GM21423 (cell line): ENCODE measurements at regions not wholly inside any gene's neighbourhood (a gene's known extent, or its start where the extent isn't known, plus 50 kb on each side); places are given as distances from the start of the nearest gene placed in this dataset.
A peak's percentile ranks its signal among the peaks of the same experiment; 100 is the strongest.
"Not testable (repeated sequence)": the region's sequence is repeated elsewhere in the genome, so short reads cannot be mapped to it uniquely, and the experiment has no call there.

ENCODE experiments used
- ATAC-seq: cut with Tn5 transposase; IDR thresholded peaks from one replicate; pipeline ENCODE4 v1.9.1; 2021; ENCODE audit warnings: mild to moderate bottlenecking, moderate library complexity; ENCODE audit not compliant: unreplicated experiment

DNA sequence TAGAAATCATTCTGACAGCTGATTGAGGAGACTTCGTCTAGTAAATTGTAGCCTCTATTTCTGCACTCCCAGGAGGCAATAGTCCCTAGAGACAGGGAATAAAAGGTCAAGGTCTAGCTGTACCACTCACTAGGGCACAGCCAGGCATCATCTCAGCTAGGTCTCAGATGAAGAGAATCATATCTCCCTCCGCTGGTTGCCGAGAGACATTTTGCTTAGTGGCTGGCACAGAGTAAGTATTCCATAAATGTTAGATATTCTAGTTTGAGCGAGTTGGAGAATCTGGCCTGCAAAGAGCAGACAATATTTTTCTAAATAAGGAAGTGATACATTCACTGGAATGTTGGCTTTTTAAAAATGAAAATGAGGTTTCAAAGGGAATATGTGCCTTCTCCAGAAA, 180.4 kb upstream of the ACTBL2 start:
- no peak for ATAC-seq

DNA sequence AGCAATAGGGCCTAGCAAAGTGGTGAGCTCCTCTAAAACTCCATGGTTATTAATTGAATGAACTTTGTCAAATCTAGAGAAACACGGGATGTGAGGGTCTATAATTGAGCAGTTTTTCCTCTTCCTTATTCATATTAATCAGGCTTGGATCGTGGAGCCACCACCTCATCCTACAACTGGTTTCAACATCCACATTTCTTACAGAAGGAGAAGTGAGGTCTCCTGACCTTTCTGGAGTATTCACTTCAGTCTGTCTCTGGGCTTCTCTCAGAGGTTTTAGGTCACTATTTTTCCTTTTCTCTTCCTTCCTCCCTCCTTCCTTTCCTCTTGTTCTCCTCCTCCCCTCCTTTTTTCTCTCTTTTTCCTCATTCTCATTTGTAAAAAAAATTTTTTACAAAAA, 177.3 kb upstream of the ACTBL2 start:
- ATAC-seq = no peak

GRCh38 chr5:57658018-57658417, 175.4 kb upstream of the ACTBL2 start:
- ATAC-seq = no peak

- no peak for ATAC-seq
These were observed 172.6 kb upstream of the ACTBL2 start for GRCh38 chr5:57655228-57655627.

GRCh38 chr5:57653636-57654290, 171.2 kb upstream of the ACTBL2 start:
- ATAC-seq = no peak

- ATAC-seq = no peak
These were observed 168.5 kb upstream of the ACTBL2 start for GRCh38 chr5:57651127-57651526.

DNA sequence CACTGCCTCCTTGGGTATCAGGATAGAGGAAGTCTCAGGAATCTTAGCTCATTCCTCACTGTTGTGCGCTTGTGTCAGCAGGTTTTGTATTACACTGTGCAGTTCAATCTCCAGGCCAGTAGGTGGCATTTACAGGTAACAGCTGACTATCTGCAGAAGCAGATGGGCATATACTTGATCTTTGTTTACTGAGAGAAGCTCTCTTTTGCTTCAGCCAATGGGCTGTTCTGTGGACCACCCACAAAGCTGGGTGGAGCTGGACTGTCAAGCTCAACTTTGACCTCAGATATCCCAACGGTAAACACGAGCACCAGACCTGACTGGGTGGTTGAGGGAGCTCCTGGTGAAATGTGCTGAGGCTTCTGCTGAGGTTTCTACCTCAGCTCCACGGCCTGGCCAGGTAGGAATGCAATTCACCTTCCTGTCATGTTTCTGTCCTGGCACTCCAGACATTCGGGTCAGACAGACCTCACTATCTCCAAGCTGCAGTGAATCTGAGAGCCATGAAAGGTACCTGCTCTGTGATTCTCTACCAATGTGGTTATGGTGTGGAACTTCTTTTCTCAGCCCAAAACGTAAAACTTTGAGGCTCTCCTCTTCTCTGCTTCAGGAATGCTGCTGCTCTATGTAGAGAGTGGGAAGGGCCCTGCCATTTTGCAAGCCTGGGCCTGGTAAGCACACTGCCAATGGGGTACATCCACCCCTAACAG, 167.9 kb upstream of the ACTBL2 start:
- peak; percentile 92 for ATAC-seq

DNA sequence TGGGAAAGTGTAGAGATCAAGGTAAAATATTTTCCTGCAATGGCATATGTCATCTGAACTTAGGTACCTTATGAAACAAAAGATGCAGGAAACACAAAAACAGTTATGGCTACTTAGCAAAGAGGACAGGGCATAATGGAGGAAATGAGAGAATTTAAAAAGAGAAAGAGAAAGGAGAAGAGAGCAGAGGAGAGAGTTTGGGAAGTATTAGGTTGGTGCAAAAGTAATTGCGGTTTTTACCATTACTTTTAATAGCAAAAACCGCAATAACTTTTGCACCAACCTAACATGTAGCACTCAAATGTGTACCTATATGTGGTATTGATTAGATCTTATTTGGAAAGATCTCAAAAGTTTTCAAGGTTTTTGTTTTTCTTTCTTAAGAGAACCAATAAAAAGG, 160.1 kb upstream of the ACTBL2 start:
- ATAC-seq = no peak

- no peak for ATAC-seq
These were observed 159.5 kb upstream of the ACTBL2 start for GRCh38 chr5:57642066-57642465.

GRCh38 chr5:57635146-57635777, 152.7 kb upstream of the ACTBL2 start:
- no peak for ATAC-seq

- ATAC-seq = no peak
These were observed 150.3 kb upstream of the ACTBL2 start for GRCh38 chr5:57632937-57633336.

- not testable (repeated sequence) for ATAC-seq
These were observed 148.5 kb upstream of the ACTBL2 start for GRCh38 chr5:57631139-57631538.

DNA sequence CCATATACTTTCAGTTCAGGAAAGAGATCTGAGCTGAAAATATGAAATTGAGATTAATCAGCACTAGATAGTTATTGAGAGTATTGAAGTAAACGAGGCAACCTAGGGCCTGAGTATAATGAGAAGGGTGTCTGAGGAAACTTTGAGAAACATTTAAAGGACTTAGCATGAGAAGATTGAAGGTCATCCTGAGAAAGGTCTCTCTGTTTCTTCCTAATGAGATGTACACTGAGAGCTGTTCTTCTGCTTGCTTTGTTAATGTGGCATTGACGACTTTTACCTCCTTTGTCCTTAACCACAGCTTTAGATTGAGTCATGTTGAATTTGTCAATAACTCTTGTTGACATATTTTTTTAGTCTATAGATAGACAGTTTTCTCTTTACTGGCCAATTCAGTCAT, 145.1 kb upstream of the ACTBL2 start:
- ATAC-seq = no peak

GRCh38 chr5:57626703-57627102, 144.1 kb upstream of the ACTBL2 start:
- ATAC-seq = no peak

DNA sequence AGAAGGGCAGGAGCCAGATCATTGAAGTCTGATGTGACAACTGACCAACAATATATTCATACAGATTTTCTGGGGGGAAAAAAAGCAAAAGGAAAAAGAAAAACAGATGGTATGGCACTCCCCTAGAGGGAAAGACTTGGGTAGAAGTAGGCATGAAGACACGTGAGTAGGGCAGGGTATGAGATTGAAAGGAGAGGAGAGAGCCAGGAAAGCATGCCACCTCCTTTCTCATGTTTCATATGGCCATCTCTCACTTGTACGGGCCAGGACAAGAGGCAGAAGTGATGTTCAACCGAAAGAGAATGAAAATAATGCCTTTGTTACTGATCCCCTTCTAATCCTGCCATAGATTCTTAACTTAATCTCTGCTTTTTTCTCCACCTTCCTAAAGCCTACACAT, 139.0 kb upstream of the ACTBL2 start:
- ATAC-seq = no peak

DNA sequence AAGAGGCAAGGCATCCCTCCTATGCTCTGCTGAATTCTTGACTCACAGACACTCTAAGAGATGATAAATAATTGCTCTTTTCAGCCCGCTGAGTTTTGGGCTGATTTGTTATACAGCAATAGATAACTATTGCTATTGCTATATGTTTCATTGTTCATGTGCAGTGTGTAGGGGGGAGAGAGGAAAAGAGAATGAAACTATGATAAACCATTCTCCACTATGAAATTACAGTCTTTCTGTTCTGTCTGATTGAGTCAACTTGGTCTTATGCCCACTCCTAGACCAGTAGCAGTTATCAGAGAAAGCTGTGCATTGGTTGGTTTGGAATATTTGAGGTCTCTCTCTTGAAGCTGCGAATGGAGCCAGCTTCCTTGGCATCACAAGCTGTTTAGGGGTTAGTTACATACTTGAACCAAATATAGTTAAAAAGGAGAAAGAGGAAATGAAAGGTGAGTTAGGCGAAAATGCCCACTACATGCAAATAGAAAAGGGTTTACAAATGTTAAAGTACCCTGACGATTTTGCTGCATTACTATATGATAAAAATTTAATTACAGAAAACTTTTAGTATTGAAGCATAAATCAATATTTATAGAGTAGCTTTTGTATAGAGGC, 136.3 kb upstream of the ACTBL2 start:
- no peak for ATAC-seq

DNA sequence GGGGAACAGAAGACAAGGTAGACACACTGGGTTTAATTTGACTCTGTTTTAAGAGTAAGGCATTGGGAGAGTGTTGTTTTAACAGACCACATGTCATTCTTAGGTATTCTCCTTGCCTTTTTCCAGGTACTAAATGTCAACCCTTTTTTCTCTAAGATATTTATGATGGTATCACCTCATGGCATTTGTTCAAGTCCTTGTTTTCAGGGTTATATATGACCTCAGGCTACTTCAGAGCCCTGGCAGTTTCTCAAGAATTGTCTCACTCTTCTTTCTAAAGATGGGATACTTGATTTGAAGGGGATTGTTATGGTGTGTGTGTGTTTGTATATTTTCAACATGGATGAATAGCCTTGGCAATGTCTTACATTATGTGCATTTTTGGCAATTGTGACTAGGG, 131.1 kb upstream of the ACTBL2 start:
- ATAC-seq = no peak

GRCh38 chr5:57611177-57611576, 128.6 kb upstream of the ACTBL2 start:
- ATAC-seq = no peak

GRCh38 chr5:57608542-57608941, 125.9 kb upstream of the ACTBL2 start:
- ATAC-seq = no peak

GRCh38 chr5:57601996-57602395, 119.4 kb upstream of the ACTBL2 start:
- no peak for ATAC-seq

DNA sequence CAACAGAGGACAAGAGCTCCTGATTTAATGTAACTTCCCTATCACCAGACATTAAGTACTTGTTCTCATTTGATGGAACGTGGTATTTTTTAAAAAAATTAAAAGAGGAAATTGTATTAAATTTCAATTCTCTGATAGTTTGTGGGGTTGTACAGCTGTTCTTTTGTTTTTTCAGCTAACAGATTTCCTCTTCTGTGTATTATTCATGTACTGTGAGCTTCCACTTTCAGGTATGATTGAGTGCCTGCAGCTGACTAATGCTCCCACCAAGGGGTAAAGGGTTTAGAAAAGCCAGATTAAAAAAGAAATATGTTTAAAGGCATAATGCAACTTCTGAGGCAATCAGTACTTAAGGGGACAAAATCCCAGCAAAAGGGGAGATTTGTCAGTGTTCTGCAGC, 117.7 kb upstream of the ACTBL2 start:
- ATAC-seq = no peak

GRCh38 chr5:57598756-57599155, 116.1 kb upstream of the ACTBL2 start:
- ATAC-seq = no peak
